ENCODE measurements at regions not wholly inside any gene's neighbourhood (a gene's known extent, or its start where the extent isn't known, plus 50 kb on each side); places are given as distances from the start of the nearest gene placed in this dataset.

- H4K20me1 ChIP-seq (ENCODE audit: control insufficient read depth, insufficient read depth, low read length, poor library complexity, severe bottlenecking): no peaks in the 10 kb centered on the region
- TF ChIP-seq, protein P1, sequence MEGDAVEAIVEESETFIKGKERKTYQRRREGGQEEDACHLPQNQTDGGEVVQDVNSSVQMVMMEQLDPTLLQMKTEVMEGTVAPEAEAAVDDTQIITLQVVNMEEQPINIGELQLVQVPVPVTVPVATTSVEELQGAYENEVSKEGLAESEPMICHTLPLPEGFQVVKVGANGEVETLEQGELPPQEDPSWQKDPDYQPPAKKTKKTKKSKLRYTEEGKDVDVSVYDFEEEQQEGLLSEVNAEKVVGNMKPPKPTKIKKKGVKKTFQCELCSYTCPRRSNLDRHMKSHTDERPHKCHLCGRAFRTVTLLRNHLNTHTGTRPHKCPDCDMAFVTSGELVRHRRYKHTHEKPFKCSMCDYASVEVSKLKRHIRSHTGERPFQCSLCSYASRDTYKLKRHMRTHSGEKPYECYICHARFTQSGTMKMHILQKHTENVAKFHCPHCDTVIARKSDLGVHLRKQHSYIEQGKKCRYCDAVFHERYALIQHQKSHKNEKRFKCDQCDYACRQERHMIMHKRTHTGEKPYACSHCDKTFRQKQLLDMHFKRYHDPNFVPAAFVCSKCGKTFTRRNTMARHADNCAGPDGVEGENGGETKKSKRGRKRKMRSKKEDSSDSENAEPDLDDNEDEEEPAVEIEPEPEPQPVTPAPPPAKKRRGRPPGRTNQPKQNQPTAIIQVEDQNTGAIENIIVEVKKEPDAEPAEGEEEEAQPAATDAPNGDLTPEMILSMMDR (IDR thresholded peaks at IDR 0.05): no peak
- no peak for TF ChIP-seq EZH2 (IDR thresholded peaks at IDR 0.05; ENCODE audit: borderline replicate concordance, insufficient read depth, low read depth, low read length, poor library complexity, severe bottlenecking)
- no peaks in the 10 kb centered on the region for H3K79me2 ChIP-seq (ENCODE audit: control insufficient read depth, insufficient read depth, low read length)
- CTCF ChIA-PET: interaction anchor here (0.9 kb wide), 1 partner anchor 126 kb away, joined by 3 read pairs; no protein-coding TSS in a partner anchor
- no peak overlapping the region for H3K27ac ChIP-seq (ENCODE audit: low read length in 2 of 2)
- DNase-seq: no peak
- WGBS (ENCODE audit: insufficient coverage): 61% methylated on average over 2 of the region's 4 CpGs
- intact Hi-C loops (cut with micrococcal nuclease): no loop called here
- H3K9me3 ChIP-seq (ENCODE audit: control extremely low read depth in 1 of 3, control insufficient read depth in 2 of 3, insufficient read depth in 1 of 3, low read length in 2 of 3): peaks cover 0 to 3% (median 0%) of the 10 kb centered on the region in 3 donors
- H3K9me3 Mint-ChIP-seq (ENCODE audit: insufficient read depth): peaks cover 8% of the 10 kb centered on the region
- peak overlapping the region; percentile 35 for H3K4me3 Mint-ChIP-seq
- no peak overlapping the region for H3K27ac Mint-ChIP-seq
- peaks cover 10 to 26% of the 10 kb centered on the region in 2 donors for H3K4me1 ChIP-seq (ENCODE audit: control insufficient read depth in 2 of 2, insufficient read depth in 2 of 2, low read length in 2 of 2)
- ATAC-seq (ENCODE audit: low read depth): no peak
- no peaks in the 10 kb centered on the region for H3K27me3 Mint-ChIP-seq
- H3K9ac ChIP-seq (ENCODE audit: low read length): no peak overlapping the region
- H3K4me1 Mint-ChIP-seq: peaks cover 12% of the 10 kb centered on the region
- no peaks in the 10 kb centered on the region for H3K27me3 ChIP-seq (replicated peaks in 1 of 4; ENCODE audit: control extremely low read depth in 1 of 4, control insufficient read depth in 3 of 4, insufficient read depth in 4 of 4, low read length in 3 of 4)
- no peak overlapping the region for H3K4me3 ChIP-seq (ENCODE audit: control extremely low read depth in 1 of 5, extremely low read depth in 1 of 5, insufficient read depth in 1 of 5, low read depth in 2 of 5, low read length in 4 of 5)
- peak overlapping the region; percentile 16 for H3K4me2 ChIP-seq (replicated peaks; ENCODE audit: low read depth, low read length, poor library complexity, severe bottlenecking)
- no peaks in the 10 kb centered on the region for H3K36me3 ChIP-seq (replicated peaks in 1 of 2; ENCODE audit: control extremely low read depth in 1 of 2, control insufficient read depth in 1 of 2, extremely low read depth in 1 of 2, insufficient read depth in 2 of 2, low read length in 1 of 2)
- POLR2A ChIA-PET: interaction anchor here (0.6 kb wide), 1 partner anchor 69 kb away, joined by 5 read pairs; no protein-coding TSS in a partner anchor
- H2AFZ ChIP-seq (ENCODE audit: insufficient read depth, low read depth, low read length, poor library complexity, severe bottlenecking): no peak overlapping the region
These were observed 252.4 kb downstream of the LPIN1 start for GRCh38 chr2:11998626-11999378.

DNA sequence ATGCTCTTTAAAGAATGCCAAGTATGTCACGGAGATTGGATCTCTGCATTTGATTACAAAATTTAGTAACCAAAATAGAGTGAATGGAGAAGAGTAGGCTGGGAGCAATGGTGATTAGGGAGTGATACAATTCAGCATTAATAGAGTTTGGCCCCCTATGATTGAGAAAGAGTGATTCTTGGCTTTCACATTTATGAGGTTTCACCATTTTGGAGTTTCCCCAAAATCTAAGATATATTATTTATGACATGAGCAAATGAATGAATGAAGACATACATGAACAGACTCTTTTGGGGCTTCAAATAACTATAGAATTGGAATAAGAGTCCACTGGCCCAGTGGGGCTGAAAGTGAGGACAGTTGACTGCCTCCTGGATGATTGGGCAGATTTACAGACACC lies 255.2 kb downstream of the LPIN1 start:
- CTCF ChIA-PET: no interaction called here

More for the DNA sequence above, 255.2 kb downstream of the LPIN1 start:
- DNase-seq: no peak
- Histone ChIP-seq H3K4me1 (ENCODE audit: control insufficient read depth in 2 of 2, insufficient read depth in 2 of 2, low read length in 2 of 2) (peaks cover 28 to 45% of the 10 kb centered on the region in 2 donors), H4K20me1 (ENCODE audit: control insufficient read depth, insufficient read depth, low read length, poor library complexity, severe bottlenecking) (no peaks in the 10 kb centered on the region), H3K27ac (ENCODE audit: low read length in 2 of 2) (no peak overlapping the region), H2AFZ (ENCODE audit: insufficient read depth, low read depth, low read length, poor library complexity, severe bottlenecking) (no peak overlapping the region), H3K9ac (ENCODE audit: low read length) (no peak overlapping the region), H3K36me3 (replicated peaks in 1 of 2; ENCODE audit: control extremely low read depth in 1 of 2, control insufficient read depth in 1 of 2, extremely low read depth in 1 of 2, insufficient read depth in 2 of 2, low read length in 1 of 2) (no peaks in the 10 kb centered on the region), H3K4me3 (ENCODE audit: control extremely low read depth in 1 of 5, extremely low read depth in 1 of 5, insufficient read depth in 1 of 5, low read depth in 2 of 5, low read length in 4 of 5) (no peak overlapping the region), H3K4me2 (replicated peaks; ENCODE audit: low read depth, low read length, poor library complexity, severe bottlenecking) (no peak overlapping the region), H3K9me3 (ENCODE audit: control extremely low read depth in 1 of 3, control insufficient read depth in 2 of 3, insufficient read depth in 1 of 3, low read length in 2 of 3) (no peaks in the 10 kb centered on the region), H3K27me3 (replicated peaks in 1 of 4; ENCODE audit: control extremely low read depth in 1 of 4, control insufficient read depth in 3 of 4, insufficient read depth in 4 of 4, low read length in 3 of 4) (no peaks in the 10 kb centered on the region), H3K79me2 (ENCODE audit: control insufficient read depth, insufficient read depth, low read length) (no peaks in the 10 kb centered on the region)
- Mint-ChIP-seq H3K27ac (no peak overlapping the region), H3K27me3 (no peaks in the 10 kb centered on the region), H3K9me3 (ENCODE audit: insufficient read depth) (peaks cover 8% of the 10 kb centered on the region), H3K4me1 (peaks cover 31% of the 10 kb centered on the region), H3K4me3 (no peak overlapping the region)
- intact Hi-C loops (cut with micrococcal nuclease): loop anchor here (10.0 kb wide), 1 partner anchor 53 kb away; no protein-coding TSS in a partner anchor
- ATAC-seq (ENCODE audit: low read depth): no peak
- TF ChIP-seq, protein P1 (IDR thresholded peaks at IDR 0.05): no peak
- no peak for TF ChIP-seq EZH2 (IDR thresholded peaks at IDR 0.05; ENCODE audit: borderline replicate concordance, insufficient read depth, low read depth, low read length, poor library complexity, severe bottlenecking)
- no CpG with 5 or more reads among the region's 1 CpG for WGBS (ENCODE audit: insufficient coverage)
- POLR2A ChIA-PET: no interaction called here

Measured in B cell (primary cell).